ENCODE measurements at regions not wholly inside any gene's neighbourhood (a gene's known extent, or its start where the extent isn't known, plus 50 kb on each side); places are given as distances from the start of the nearest gene placed in this dataset.

DNA sequence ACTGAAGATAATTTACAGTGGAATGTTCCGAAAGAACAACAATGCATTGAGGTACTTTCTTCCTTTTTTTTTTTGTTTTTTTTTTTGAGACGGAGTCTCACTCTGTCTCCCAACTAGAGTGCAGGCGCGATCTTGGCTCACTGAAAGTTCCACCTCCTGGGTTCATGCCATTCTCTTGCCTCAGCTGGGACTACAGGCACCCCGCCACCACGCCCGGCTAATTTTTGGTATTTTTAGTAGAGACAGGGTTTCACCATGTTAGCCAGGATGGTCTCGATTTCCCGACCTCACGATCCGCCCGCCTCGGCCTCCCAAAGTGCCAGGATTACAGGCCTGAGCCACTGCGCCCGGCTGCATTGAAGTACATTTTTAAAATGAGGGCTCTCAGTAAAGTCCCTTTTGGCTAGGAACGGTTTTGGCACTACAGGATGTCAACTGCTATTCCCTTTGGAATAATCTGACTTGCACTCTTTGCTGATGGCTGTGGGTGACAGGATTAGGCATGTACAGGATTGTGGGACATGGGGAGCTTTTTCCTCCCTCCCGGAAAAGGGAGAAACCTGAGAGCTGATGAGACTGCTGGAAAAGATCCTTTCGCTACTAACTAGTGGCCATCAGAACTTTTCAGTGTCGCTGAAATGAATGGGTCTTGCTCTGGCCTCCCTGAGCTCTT lies 56.9 kb upstream of the EDEM3 start:
- CTCF ChIA-PET = no interaction called here
- ATAC-seq (no peak), DNase-seq (ENCODE audit: low read depth, low spot score) (no peak)
- peaks cover 13% of the 10 kb centered on the region; the same call in 1 of the 2 replicates for H3K9me3 ChIP-seq (ENCODE audit: control insufficient read depth, insufficient read depth, low read depth, low read length)
- no peak overlapping the region for H3K4me3 ChIP-seq (ENCODE audit: low read depth in 2 of 2, low read length in 2 of 2)
- POLR2A ChIA-PET = no interaction called here
- H3K27me3 ChIP-seq (ENCODE audit: control insufficient read depth, insufficient read depth, low read length) = no peaks in the 10 kb centered on the region
- no peak overlapping the region for H3K27ac ChIP-seq (ENCODE audit: low read length)
- in situ Hi-C loops (cut with HindIII; ENCODE audit: low pct_unique_long_range_greater_than_20kb, low sequenced_read_pairs) = no loop called here
- TF ChIP-seq TCF7L2 (IDR thresholded peaks at IDR 0.05; ENCODE audit: low read depth, low read length) (no peak), POLR2AphosphoS5 (IDR thresholded peaks at IDR 0.05; ENCODE audit: low read depth, low read length) (no peak), SIN3A (IDR thresholded peaks at IDR 0.05; ENCODE audit: borderline replicate concordance, insufficient read depth, low read depth, low read length) (no peak)
- TF ChIP-seq, protein P1, sequence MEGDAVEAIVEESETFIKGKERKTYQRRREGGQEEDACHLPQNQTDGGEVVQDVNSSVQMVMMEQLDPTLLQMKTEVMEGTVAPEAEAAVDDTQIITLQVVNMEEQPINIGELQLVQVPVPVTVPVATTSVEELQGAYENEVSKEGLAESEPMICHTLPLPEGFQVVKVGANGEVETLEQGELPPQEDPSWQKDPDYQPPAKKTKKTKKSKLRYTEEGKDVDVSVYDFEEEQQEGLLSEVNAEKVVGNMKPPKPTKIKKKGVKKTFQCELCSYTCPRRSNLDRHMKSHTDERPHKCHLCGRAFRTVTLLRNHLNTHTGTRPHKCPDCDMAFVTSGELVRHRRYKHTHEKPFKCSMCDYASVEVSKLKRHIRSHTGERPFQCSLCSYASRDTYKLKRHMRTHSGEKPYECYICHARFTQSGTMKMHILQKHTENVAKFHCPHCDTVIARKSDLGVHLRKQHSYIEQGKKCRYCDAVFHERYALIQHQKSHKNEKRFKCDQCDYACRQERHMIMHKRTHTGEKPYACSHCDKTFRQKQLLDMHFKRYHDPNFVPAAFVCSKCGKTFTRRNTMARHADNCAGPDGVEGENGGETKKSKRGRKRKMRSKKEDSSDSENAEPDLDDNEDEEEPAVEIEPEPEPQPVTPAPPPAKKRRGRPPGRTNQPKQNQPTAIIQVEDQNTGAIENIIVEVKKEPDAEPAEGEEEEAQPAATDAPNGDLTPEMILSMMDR (IDR thresholded peaks at IDR 0.05) = no peak
- TF ChIP-seq, protein P2, sequence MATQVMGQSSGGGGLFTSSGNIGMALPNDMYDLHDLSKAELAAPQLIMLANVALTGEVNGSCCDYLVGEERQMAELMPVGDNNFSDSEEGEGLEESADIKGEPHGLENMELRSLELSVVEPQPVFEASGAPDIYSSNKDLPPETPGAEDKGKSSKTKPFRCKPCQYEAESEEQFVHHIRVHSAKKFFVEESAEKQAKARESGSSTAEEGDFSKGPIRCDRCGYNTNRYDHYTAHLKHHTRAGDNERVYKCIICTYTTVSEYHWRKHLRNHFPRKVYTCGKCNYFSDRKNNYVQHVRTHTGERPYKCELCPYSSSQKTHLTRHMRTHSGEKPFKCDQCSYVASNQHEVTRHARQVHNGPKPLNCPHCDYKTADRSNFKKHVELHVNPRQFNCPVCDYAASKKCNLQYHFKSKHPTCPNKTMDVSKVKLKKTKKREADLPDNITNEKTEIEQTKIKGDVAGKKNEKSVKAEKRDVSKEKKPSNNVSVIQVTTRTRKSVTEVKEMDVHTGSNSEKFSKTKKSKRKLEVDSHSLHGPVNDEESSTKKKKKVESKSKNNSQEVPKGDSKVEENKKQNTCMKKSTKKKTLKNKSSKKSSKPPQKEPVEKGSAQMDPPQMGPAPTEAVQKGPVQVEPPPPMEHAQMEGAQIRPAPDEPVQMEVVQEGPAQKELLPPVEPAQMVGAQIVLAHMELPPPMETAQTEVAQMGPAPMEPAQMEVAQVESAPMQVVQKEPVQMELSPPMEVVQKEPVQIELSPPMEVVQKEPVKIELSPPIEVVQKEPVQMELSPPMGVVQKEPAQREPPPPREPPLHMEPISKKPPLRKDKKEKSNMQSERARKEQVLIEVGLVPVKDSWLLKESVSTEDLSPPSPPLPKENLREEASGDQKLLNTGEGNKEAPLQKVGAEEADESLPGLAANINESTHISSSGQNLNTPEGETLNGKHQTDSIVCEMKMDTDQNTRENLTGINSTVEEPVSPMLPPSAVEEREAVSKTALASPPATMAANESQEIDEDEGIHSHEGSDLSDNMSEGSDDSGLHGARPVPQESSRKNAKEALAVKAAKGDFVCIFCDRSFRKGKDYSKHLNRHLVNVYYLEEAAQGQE (IDR thresholded peaks at IDR 0.05; ENCODE audit: insufficient read depth in 1 of 2, low read depth in 2 of 2, low read length in 1 of 2) = no peak
- no peaks in the 10 kb centered on the region for H3K4me1 ChIP-seq (ENCODE audit: control insufficient read depth, insufficient read depth, low read length)
- H3K36me3 ChIP-seq (ENCODE audit: control insufficient read depth, insufficient read depth, low read length) = no peaks in the 10 kb centered on the region
- intact Hi-C loops (cut with micrococcal nuclease; ENCODE audit: unreplicated experiment) = no loop called here
- BruUV-seq (replicated peaks) = no TSS peak

DNA sequence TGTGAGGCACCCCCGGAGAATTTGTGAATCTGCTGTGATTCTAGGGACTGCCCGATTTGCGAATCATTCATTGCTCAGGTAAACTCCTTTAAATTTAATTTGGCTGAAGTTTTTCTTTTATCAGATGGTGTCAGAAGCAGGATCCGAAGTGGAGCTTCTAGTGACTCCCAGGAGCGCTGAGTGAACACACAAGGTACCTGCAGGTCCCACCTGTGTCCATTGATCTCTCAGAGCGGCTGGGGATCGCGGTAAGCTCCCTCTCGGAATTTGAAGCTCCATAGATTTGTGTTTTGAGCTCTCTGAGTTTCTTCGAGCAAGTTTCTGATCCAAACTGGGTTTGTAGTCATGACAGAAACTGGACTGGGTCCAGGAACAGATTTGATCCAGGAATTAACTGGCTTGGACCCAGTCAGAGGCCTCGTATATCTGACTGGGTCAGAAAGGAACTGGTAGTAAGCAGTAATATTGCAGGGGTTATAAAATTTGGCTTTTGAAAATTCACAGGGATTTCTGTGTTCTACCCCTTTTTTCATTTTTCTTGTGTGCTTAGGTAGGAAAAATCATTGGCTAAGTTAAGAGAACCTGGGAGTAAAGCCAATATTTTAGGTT lies 56.2 kb upstream of the EDEM3 start:
- intact Hi-C loops (cut with micrococcal nuclease; ENCODE audit: unreplicated experiment) = no loop called here
- TF ChIP-seq, protein P2 (IDR thresholded peaks at IDR 0.05; ENCODE audit: insufficient read depth in 1 of 2, low read depth in 2 of 2, low read length in 1 of 2) = no peak
- TF ChIP-seq, protein P1 (IDR thresholded peaks at IDR 0.05) = no peak
- TF ChIP-seq TCF7L2 (IDR thresholded peaks at IDR 0.05; ENCODE audit: low read depth, low read length) (no peak), POLR2AphosphoS5 (IDR thresholded peaks at IDR 0.05; ENCODE audit: low read depth, low read length) (no peak), SIN3A (IDR thresholded peaks at IDR 0.05; ENCODE audit: borderline replicate concordance, insufficient read depth, low read depth, low read length) (no peak)
- ATAC-seq (no peak), DNase-seq (ENCODE audit: low read depth, low spot score) (no peak)
- CTCF ChIA-PET = no interaction called here
- Histone ChIP-seq H3K4me1 (ENCODE audit: control insufficient read depth, insufficient read depth, low read length) (no peaks in the 10 kb centered on the region), H3K27ac (ENCODE audit: low read length) (no peak overlapping the region), H3K36me3 (ENCODE audit: control insufficient read depth, insufficient read depth, low read length) (no peaks in the 10 kb centered on the region), H3K4me3 (ENCODE audit: low read depth in 2 of 2, low read length in 2 of 2) (no peak overlapping the region), H3K27me3 (ENCODE audit: control insufficient read depth, insufficient read depth, low read length) (no peaks in the 10 kb centered on the region), H3K9me3 (ENCODE audit: control insufficient read depth, insufficient read depth, low read depth, low read length) (peaks cover 13% of the 10 kb centered on the region; the same call in 1 of the 2 replicates)
- POLR2A ChIA-PET = no interaction called here
- no TSS peak for BruUV-seq (replicated peaks)
- in situ Hi-C loops (cut with HindIII; ENCODE audit: low pct_unique_long_range_greater_than_20kb, low sequenced_read_pairs) = no loop called here

Measured in Panc1 (cell line).